ENCODE measurements at regions not wholly inside any gene's neighbourhood (a gene's known extent, or its start where the extent isn't known, plus 50 kb on each side); places are given as distances from the start of the nearest gene placed in this dataset.

DNA sequence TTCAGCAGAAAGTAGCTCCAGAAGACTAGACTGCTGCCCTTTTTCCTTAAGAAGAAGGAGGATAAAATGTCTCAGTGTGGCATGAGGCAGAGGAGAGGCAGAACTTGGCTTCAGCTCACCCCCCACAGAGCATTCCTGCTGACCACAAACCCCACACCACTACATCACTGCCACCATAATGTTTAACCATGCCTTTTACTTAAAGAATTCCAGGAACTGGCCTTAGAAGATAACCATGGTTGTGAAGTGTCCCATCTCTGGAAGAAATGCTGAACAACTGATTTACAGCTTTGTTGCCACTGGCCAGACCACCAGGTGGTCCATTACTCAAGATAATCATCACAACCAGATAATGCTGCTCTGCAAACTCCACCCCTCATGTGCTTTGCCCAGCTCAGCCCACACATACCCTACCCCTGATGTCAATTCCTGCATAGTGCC, 154.1 kb downstream of the CD24 start:
- no peak for DNase-seq
- TF ChIP-seq, protein P1, sequence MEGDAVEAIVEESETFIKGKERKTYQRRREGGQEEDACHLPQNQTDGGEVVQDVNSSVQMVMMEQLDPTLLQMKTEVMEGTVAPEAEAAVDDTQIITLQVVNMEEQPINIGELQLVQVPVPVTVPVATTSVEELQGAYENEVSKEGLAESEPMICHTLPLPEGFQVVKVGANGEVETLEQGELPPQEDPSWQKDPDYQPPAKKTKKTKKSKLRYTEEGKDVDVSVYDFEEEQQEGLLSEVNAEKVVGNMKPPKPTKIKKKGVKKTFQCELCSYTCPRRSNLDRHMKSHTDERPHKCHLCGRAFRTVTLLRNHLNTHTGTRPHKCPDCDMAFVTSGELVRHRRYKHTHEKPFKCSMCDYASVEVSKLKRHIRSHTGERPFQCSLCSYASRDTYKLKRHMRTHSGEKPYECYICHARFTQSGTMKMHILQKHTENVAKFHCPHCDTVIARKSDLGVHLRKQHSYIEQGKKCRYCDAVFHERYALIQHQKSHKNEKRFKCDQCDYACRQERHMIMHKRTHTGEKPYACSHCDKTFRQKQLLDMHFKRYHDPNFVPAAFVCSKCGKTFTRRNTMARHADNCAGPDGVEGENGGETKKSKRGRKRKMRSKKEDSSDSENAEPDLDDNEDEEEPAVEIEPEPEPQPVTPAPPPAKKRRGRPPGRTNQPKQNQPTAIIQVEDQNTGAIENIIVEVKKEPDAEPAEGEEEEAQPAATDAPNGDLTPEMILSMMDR (conservative IDR thresholded peaks at IDR 0.05): no peak
- Histone ChIP-seq H3K56ac (ENCODE audit: insufficient read length, low read depth, low read length) (no peak overlapping the region), H3K4me1 (ENCODE audit: insufficient read depth, low read length) (no peaks in the 10 kb centered on the region; the same call in 1 of the 2 replicates), H2BK120ac (ENCODE audit: low read depth, low read length, poor library complexity, severe bottlenecking) (no peak overlapping the region), H2AK5ac (ENCODE audit: insufficient read length, low read length) (no peak overlapping the region), H3K4ac (ENCODE audit: low read depth, low read length) (no peak overlapping the region), H3T11ph (ENCODE audit: low read length) (no peak overlapping the region), H3K27ac (ENCODE audit: insufficient read length, low read depth, low read length) (no peak overlapping the region), H3K18ac (ENCODE audit: insufficient read length, low read depth, low read length) (no peak overlapping the region), H3K23ac (ENCODE audit: insufficient read length, low read depth, low read length) (no peak overlapping the region), H3K27me3 (ENCODE audit: insufficient read depth, low read length) (no peaks in the 10 kb centered on the region), H2BK12ac (ENCODE audit: insufficient read length, low read depth, low read length) (no peak overlapping the region), H3K23me2 (ENCODE audit: insufficient read length, low read depth, low read length, poor library complexity, severe bottlenecking) (no peaks in the 10 kb centered on the region), H3K79me2 (ENCODE audit: insufficient read depth, low read length) (no peaks in the 10 kb centered on the region), H4K20me1 (ENCODE audit: control insufficient read depth, insufficient read depth, insufficient read length) (no peaks in the 10 kb centered on the region), H2BK20ac (ENCODE audit: low read depth, low read length, poor library complexity, severe bottlenecking) (no peak overlapping the region), H3K14ac (ENCODE audit: insufficient read depth, low read length) (no peak overlapping the region), H4K91ac (ENCODE audit: insufficient read length, low read depth, low read length) (no peak overlapping the region), H3K79me1 (ENCODE audit: insufficient read depth, low read depth, low read length, poor library complexity, severe bottlenecking) (no peaks in the 10 kb centered on the region), H3K4me2 (ENCODE audit: insufficient read depth, insufficient read length, low read length) (no peak overlapping the region), H4K8ac (replicated peaks; ENCODE audit: insufficient read length, low read depth, low read length) (no peak overlapping the region), H2BK15ac (ENCODE audit: low read depth, low read length) (no peak overlapping the region), H2BK5ac (ENCODE audit: insufficient read length, low read length) (no peak overlapping the region), H2AFZ (ENCODE audit: low read length) (no peak overlapping the region), H3K9me3 (ENCODE audit: control insufficient read depth, low read depth, low read length) (no peaks in the 10 kb centered on the region), H4K5ac (ENCODE audit: insufficient read length, low read depth, low read length) (no peak overlapping the region), H3K9ac (ENCODE audit: extremely low read depth, insufficient read length, low read length) (no peak overlapping the region)
- Mint-ChIP-seq H3K27ac (peak overlapping the region in 1 of 3 experiments; percentile 92; a peak in 4 of 7 replicates), H3K36me3 (ENCODE audit: insufficient read depth in 1 of 3, low read depth in 3 of 3) (peaks cover 0 to 3% (median 0%) of the 10 kb centered on the region in 3 experiments; a peak in 5 of 7 replicates), H3K4me3 (no peak overlapping the region), H3K9me3 (peaks cover 0 to 6% of the 10 kb centered on the region in 2 experiments; a peak in 2 of 5 replicates), H3K27me3 (ENCODE audit: low read depth) (no peaks in the 10 kb centered on the region; the same call in 1 of the 2 replicates), H3K4me1 (peaks cover 23 to 31% of the 10 kb centered on the region in 2 experiments)

Data from H9 (cell line).